ENCODE measurements at regions not wholly inside any gene's neighbourhood (a gene's known extent, or its start where the extent isn't known, plus 50 kb on each side); places are given as distances from the start of the nearest gene placed in this dataset.

GRCh38 chr1:4591926-4592325 is 62.5 kb upstream of the AJAP1 start:
- WGBS, result 88% methylated on average over 13 of the region's 13 CpGs
- no peak for DNase-seq (ENCODE audit: extremely low spot score)

GRCh38 chr1:4593106-4593505 is 61.3 kb upstream of the AJAP1 start:
- Histone ChIP-seq H3K9me3 (no peaks in the 10 kb centered on the region), H3K4me3 (no peak overlapping the region), H3K27me3 (peaks cover 0 to 34% (median 0%) of the 10 kb centered on the region in 4 donors), H3K4me1 (no peaks in the 10 kb centered on the region), H3K36me3 (no peaks in the 10 kb centered on the region), H3K27ac (replicated peaks in 1 of 4) (no peak overlapping the region)
- intact Hi-C loops (cut with DNase I), result no loop called here
- WGBS, result 77% methylated on average over 7 of the region's 7 CpGs
- TF ChIP-seq POLR2A (IDR thresholded peaks at IDR 0.05; ENCODE audit: low read depth) (no peak), CTCF (IDR thresholded peaks at IDR 0.05) (no peak), EP300 (IDR thresholded peaks at IDR 0.05) (no peak), POLR2AphosphoS5 (IDR thresholded peaks at IDR 0.05) (no peak)
- DNase-seq (ENCODE audit: extremely low spot score), result no peak

More at GRCh38 chr1:4591926-4592325, 62.5 kb upstream of the AJAP1 start:
- Histone ChIP-seq H3K4me1 (no peaks in the 10 kb centered on the region), H3K4me3 (no peak overlapping the region), H3K27me3 (peaks cover 0 to 31% (median 0%) of the 10 kb centered on the region in 4 donors), H3K9me3 (no peaks in the 10 kb centered on the region), H3K36me3 (no peaks in the 10 kb centered on the region), H3K27ac (replicated peaks in 1 of 4) (no peak overlapping the region)
- intact Hi-C loops (cut with DNase I), result no loop called here
- TF ChIP-seq CTCF (IDR thresholded peaks at IDR 0.05), result no peak
- no peak for TF ChIP-seq EP300 (IDR thresholded peaks at IDR 0.05)
- TF ChIP-seq POLR2AphosphoS5 (IDR thresholded peaks at IDR 0.05), result no peak
- TF ChIP-seq POLR2A (IDR thresholded peaks at IDR 0.05; ENCODE audit: low read depth), result no peak

DNA sequence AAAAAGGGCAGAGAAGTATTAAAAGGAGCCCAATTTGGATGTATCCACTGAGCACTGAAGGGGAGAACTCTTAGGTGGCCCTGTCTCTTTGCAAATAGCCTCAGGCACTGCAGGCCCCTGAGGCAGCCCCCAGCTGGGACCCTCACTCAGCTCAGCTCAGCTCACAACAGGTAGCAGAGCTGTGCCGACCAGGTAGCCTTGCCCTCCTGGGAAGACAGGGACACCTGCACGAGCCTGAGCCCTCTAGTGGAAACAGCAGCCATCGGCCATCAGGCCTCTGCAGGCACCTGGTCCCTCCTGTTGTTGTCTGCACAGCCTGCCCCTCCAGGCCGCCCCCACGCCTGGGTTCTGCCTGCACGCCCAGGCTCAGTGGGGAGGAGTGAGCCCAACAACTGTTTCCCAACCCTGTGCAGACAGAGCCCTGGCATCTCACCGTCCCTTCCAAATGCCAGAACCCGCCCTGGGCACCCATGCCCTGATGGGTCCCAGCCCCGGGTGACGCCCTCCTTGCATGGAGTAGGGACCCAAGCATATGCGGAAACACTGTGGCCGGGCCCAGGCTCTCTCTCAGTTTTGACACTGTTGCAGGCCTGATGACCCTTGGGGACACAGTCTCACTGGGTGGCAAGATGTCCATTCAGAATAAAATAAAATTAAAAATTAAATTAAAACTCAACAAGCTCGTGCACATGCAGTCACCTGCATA is 60.0 kb upstream of the AJAP1 start:
- 82% methylated on average over 10 of the region's 13 CpGs for WGBS
- H3K27me3 ChIP-seq, result peaks cover 0 to 45% (median 0%) of the 10 kb centered on the region in 4 donors
- H3K36me3 ChIP-seq, result no peaks in the 10 kb centered on the region
- DNase-seq (ENCODE audit: extremely low spot score), result no peak
- H3K4me3 ChIP-seq, result no peak overlapping the region
- H3K9me3 ChIP-seq, result no peaks in the 10 kb centered on the region
- TF ChIP-seq EP300 (IDR thresholded peaks at IDR 0.05) (no peak), POLR2A (IDR thresholded peaks at IDR 0.05; ENCODE audit: low read depth) (no peak), CTCF (IDR thresholded peaks at IDR 0.05) (no peak), POLR2AphosphoS5 (IDR thresholded peaks at IDR 0.05) (no peak)
- H3K4me1 ChIP-seq, result no peaks in the 10 kb centered on the region
- no peak overlapping the region for H3K27ac ChIP-seq (replicated peaks in 1 of 4)
- intact Hi-C loops (cut with DNase I), result no loop called here

- no peak for DNase-seq (ENCODE audit: extremely low spot score)
- intact Hi-C loops (cut with DNase I), result no loop called here
- H3K9me3 ChIP-seq, result no peaks in the 10 kb centered on the region
- H3K4me1 ChIP-seq, result no peaks in the 10 kb centered on the region
- TF ChIP-seq POLR2AphosphoS5 (IDR thresholded peaks at IDR 0.05), result no peak
- no peak for TF ChIP-seq EP300 (IDR thresholded peaks at IDR 0.05)
- TF ChIP-seq POLR2A (IDR thresholded peaks at IDR 0.05; ENCODE audit: low read depth), result no peak
- no peak for TF ChIP-seq CTCF (IDR thresholded peaks at IDR 0.05)
- peaks cover 0 to 56% (median 6%) of the 10 kb centered on the region in 4 donors for H3K27me3 ChIP-seq
- H3K27ac ChIP-seq (replicated peaks in 1 of 4), result no peak overlapping the region
- no peaks in the 10 kb centered on the region for H3K36me3 ChIP-seq
- no peak overlapping the region for H3K4me3 ChIP-seq
- 86% methylated on average over 10 of the region's 17 CpGs for WGBS
These were observed 58.8 kb upstream of the AJAP1 start for GRCh38 chr1:4595341-4596225.
